Fibroblast of lung (primary cell): ENCODE measurements at regions not wholly inside any gene's neighbourhood (a gene's known extent, or its start where the extent isn't known, plus 50 kb on each side); places are given as distances from the start of the nearest gene placed in this dataset.

Experiments used
- DNase-seq, 2 donors: peaks; one replicate each; pipeline versions ENCODE4 v3.0.0 to v3.0.0-alpha.2; 2010; ENCODE audit warnings: low read depth in 2 of 2
- H2AFZ ChIP-seq: 2 replicates; pipeline ENCODE4 v1.5.1; 2012; ENCODE audit warnings: low read length, control low read depth, inconsistent platforms
- H3K27ac ChIP-seq: 2 replicates; pipeline ENCODE4 v1.5.1; 2011; ENCODE audit warnings: low read length, control low read depth; ENCODE audit not compliant: insufficient read depth
- H3K27me3 ChIP-seq: 2 replicates; pipeline ENCODE4 v1.5.1; 2011; ENCODE audit warnings: mild to moderate bottlenecking, low read length; ENCODE audit not compliant: control insufficient read depth, insufficient read depth
- H3K36me3 ChIP-seq: 2 replicates; pipeline ENCODE4 v1.5.1; 2011; ENCODE audit warnings: low read length; ENCODE audit not compliant: control insufficient read depth, insufficient read depth
- H3K4me1 ChIP-seq: 2 replicates; pipeline ENCODE4 v1.5.1; 2011; ENCODE audit warnings: low read length; ENCODE audit not compliant: control insufficient read depth, insufficient read depth; ENCODE audit errors: extremely low read depth
- H3K4me2 ChIP-seq: 2 replicates; pipeline ENCODE4 v1.5.1; 2011; ENCODE audit warnings: low read length, control low read depth; ENCODE audit not compliant: insufficient read depth; ENCODE audit errors: extremely low read depth
- H3K4me3 ChIP-seq, 4 experiments: fragments of 200-600 bp in 1 of 4; sonication (generic) in 1 of 4; replicated peaks in 1 of 4; 2 replicates each; pipeline ENCODE4 v1.5.1; 2011 to 2016; ENCODE audit warnings: low read length in 4 of 4, low read depth in 3 of 4, mild to moderate bottlenecking in 3 of 4, control low read depth in 2 of 4, inconsistent platforms in 1 of 4, mixed read lengths in 1 of 4; ENCODE audit not compliant: insufficient read depth in 1 of 4; ENCODE audit errors: control extremely low read depth in 1 of 4
- H3K79me2 ChIP-seq: 2 replicates; pipeline ENCODE4 v1.5.1; 2012; ENCODE audit warnings: mild to moderate bottlenecking, low read length, inconsistent platforms; ENCODE audit not compliant: control insufficient read depth, insufficient read depth
- H3K9ac ChIP-seq: 2 replicates; pipeline ENCODE4 v1.5.1; 2011; ENCODE audit warnings: mild to moderate bottlenecking, low read length, control low read depth; ENCODE audit not compliant: insufficient read depth
- H3K9me3 ChIP-seq: 2 replicates; pipeline ENCODE4 v1.5.1; 2012; ENCODE audit warnings: low read depth, low read length; ENCODE audit not compliant: control insufficient read depth, insufficient read depth
- H4K20me1 ChIP-seq: 2 replicates; pipeline ENCODE4 v1.5.1; 2011; ENCODE audit warnings: low read length; ENCODE audit not compliant: control insufficient read depth, insufficient read depth; ENCODE audit errors: extremely low read depth
- CTCF ChIP-seq, 2 donors: IDR thresholded peaks in 1 of 2; conservative IDR thresholded peaks in 1 of 2; 1 replicate in 1 of 2; 2 replicates in 1 of 2; pipeline ENCODE4 v1.5.1; 2011 to 2012; ENCODE audit warnings: low read length in 2 of 2, control low read depth in 1 of 2, inconsistent platforms in 1 of 2, low read depth in 1 of 2, mild to moderate bottlenecking in 1 of 2
- EZH2 ChIP-seq: IDR thresholded peaks from 2 replicates; pipeline ENCODE4 v1.5.1; 2012; ENCODE audit warnings: low read length, control low read depth, mild to moderate bottlenecking; ENCODE audit errors: missing control alignments

- no peaks in the 10 kb centered on the region for H3K79me2 ChIP-seq
- H2AFZ ChIP-seq = no peak overlapping the region
- H4K20me1 ChIP-seq = no peaks in the 10 kb centered on the region
- no peaks in the 10 kb centered on the region for H3K36me3 ChIP-seq
- no peak overlapping the region for H3K4me3 ChIP-seq
- H3K27me3 ChIP-seq = no peaks in the 10 kb centered on the region
- H3K9ac ChIP-seq = no peak overlapping the region
- H3K4me2 ChIP-seq = no peak overlapping the region
- no peak for TF ChIP-seq CTCF (conservative IDR thresholded peaks at IDR 0.05 in 1 of 2, IDR thresholded peaks at IDR 0.05 in 1 of 2; ENCODE audit: low read depth in 1 of 2, low read length in 2 of 2)
- TF ChIP-seq EZH2 = no peak
- no peak overlapping the region for H3K27ac ChIP-seq
- DNase-seq = no peak
- H3K9me3 ChIP-seq = no peaks in the 10 kb centered on the region
- no peaks in the 10 kb centered on the region for H3K4me1 ChIP-seq
Observed at GRCh38 chr10:121189066-121189465, 337.9 kb downstream of the WDR11 start.

GRCh38 chr10:121194696-121195523, 343.7 kb downstream of the WDR11 start:
- no peak overlapping the region for H3K27ac ChIP-seq
- H3K9ac ChIP-seq = no peak overlapping the region
- H3K27me3 ChIP-seq = no peaks in the 10 kb centered on the region
- H3K9me3 ChIP-seq = no peaks in the 10 kb centered on the region
- no peaks in the 10 kb centered on the region for H3K79me2 ChIP-seq
- H3K4me3 ChIP-seq = no peak overlapping the region
- DNase-seq = no peak
- H2AFZ ChIP-seq = no peak overlapping the region
- no peak overlapping the region for H3K4me2 ChIP-seq
- TF ChIP-seq CTCF (conservative IDR thresholded peaks at IDR 0.05 in 1 of 2, IDR thresholded peaks at IDR 0.05 in 1 of 2; ENCODE audit: low read depth in 1 of 2, low read length in 2 of 2) (no peak), EZH2 (no peak)
- H4K20me1 ChIP-seq = no peaks in the 10 kb centered on the region
- H3K36me3 ChIP-seq = no peaks in the 10 kb centered on the region
- H3K4me1 ChIP-seq = no peaks in the 10 kb centered on the region

GRCh38 chr10:121195524-121195910, 344.4 kb downstream of the WDR11 start:
- no peaks in the 10 kb centered on the region for H3K27me3 ChIP-seq
- no peak overlapping the region for H3K4me2 ChIP-seq
- H3K36me3 ChIP-seq = no peaks in the 10 kb centered on the region
- no peak overlapping the region for H3K9ac ChIP-seq
- H3K9me3 ChIP-seq = no peaks in the 10 kb centered on the region
- H3K27ac ChIP-seq = no peak overlapping the region
- no peaks in the 10 kb centered on the region for H3K79me2 ChIP-seq
- H3K4me1 ChIP-seq = no peaks in the 10 kb centered on the region
- TF ChIP-seq EZH2 (no peak), CTCF (conservative IDR thresholded peaks at IDR 0.05 in 1 of 2, IDR thresholded peaks at IDR 0.05 in 1 of 2; ENCODE audit: low read depth in 1 of 2, low read length in 2 of 2) (no peak)
- DNase-seq = no peak
- H2AFZ ChIP-seq = no peak overlapping the region
- H4K20me1 ChIP-seq = no peaks in the 10 kb centered on the region
- no peak overlapping the region for H3K4me3 ChIP-seq
